ENCODE measurements at regions not wholly inside any gene's neighbourhood (a gene's known extent, or its start where the extent isn't known, plus 50 kb on each side); places are given as distances from the start of the nearest gene placed in this dataset.
A peak's percentile ranks its signal among the peaks of the same experiment; 100 is the strongest.
"Not testable (repeated sequence)": the region's sequence is repeated elsewhere in the genome, so short reads cannot be mapped to it uniquely, and the experiment has no call there.

GRCh38 chr5:62780230-62780629, 201.6 kb downstream of the LRRC70 start:
- DNase-seq (ENCODE audit: low read depth) = no peak

GRCh38 chr5:62779010-62779422, 200.4 kb downstream of the LRRC70 start:
- DNase-seq (ENCODE audit: low read depth) = peak; percentile 56

GRCh38 chr5:62778316-62779009, 199.8 kb downstream of the LRRC70 start:
- DNase-seq (ENCODE audit: low read depth) = no peak

- not testable (repeated sequence) for DNase-seq (ENCODE audit: low read depth)
Observed at GRCh38 chr5:62777081-62777480, 198.5 kb downstream of the LRRC70 start.

- DNase-seq (ENCODE audit: low read depth) = not testable (repeated sequence)
Observed at GRCh38 chr5:62776592-62776991, 198.0 kb downstream of the LRRC70 start.

- no peak for DNase-seq (ENCODE audit: low read depth)
Observed at GRCh38 chr5:62773460-62773859, 194.8 kb downstream of the LRRC70 start.

GRCh38 chr5:62771341-62771740, 192.7 kb downstream of the LRRC70 start:
- DNase-seq (ENCODE audit: low read depth) = no peak

- no peak for DNase-seq (ENCODE audit: low read depth)
Observed at GRCh38 chr5:62767650-62768049, 189.0 kb downstream of the LRRC70 start.

GRCh38 chr5:62767077-62767476, 188.5 kb downstream of the LRRC70 start:
- no peak for DNase-seq (ENCODE audit: low read depth)

- DNase-seq (ENCODE audit: low read depth) = no peak
Observed at GRCh38 chr5:62762503-62762902, 183.9 kb downstream of the LRRC70 start.

- DNase-seq (ENCODE audit: low read depth) = not testable (repeated sequence)
Observed at GRCh38 chr5:62757686-62758085, 179.1 kb downstream of the LRRC70 start.

GRCh38 chr5:62752998-62753367, 174.4 kb downstream of the LRRC70 start:
- DNase-seq (ENCODE audit: low read depth) = not testable (repeated sequence)

- not testable (repeated sequence) for DNase-seq (ENCODE audit: low read depth)
Observed at GRCh38 chr5:62752056-62752997, 173.7 kb downstream of the LRRC70 start.

GRCh38 chr5:62742207-62742606, 163.6 kb downstream of the LRRC70 start:
- DNase-seq (ENCODE audit: low read depth) = no peak

- no peak for DNase-seq (ENCODE audit: low read depth)
Observed at GRCh38 chr5:62741761-62742160, 163.1 kb downstream of the LRRC70 start.

GRCh38 chr5:62737766-62738165, 159.1 kb downstream of the LRRC70 start:
- no peak for DNase-seq (ENCODE audit: low read depth)

- DNase-seq (ENCODE audit: low read depth) = peak; percentile 11
Observed at GRCh38 chr5:62732677-62733121, 154.1 kb downstream of the LRRC70 start.

- DNase-seq (ENCODE audit: low read depth) = no peak
Observed at GRCh38 chr5:62731022-62731421, 152.4 kb downstream of the LRRC70 start.

GRCh38 chr5:62729675-62730074, 151.1 kb downstream of the LRRC70 start:
- DNase-seq (ENCODE audit: low read depth) = no peak

GRCh38 chr5:62727861-62728260, 149.2 kb downstream of the LRRC70 start:
- no peak for DNase-seq (ENCODE audit: low read depth)

- DNase-seq (ENCODE audit: low read depth) = no peak
Observed at GRCh38 chr5:62727184-62727583, 148.6 kb downstream of the LRRC70 start.

GRCh38 chr5:62722360-62722759, 143.7 kb downstream of the LRRC70 start:
- DNase-seq (ENCODE audit: low read depth) = no peak

- DNase-seq (ENCODE audit: low read depth) = peak; percentile 12
Observed at GRCh38 chr5:62720031-62720441, 141.4 kb downstream of the LRRC70 start.
